ENCODE measurements at regions not wholly inside any gene's neighbourhood (a gene's known extent, or its start where the extent isn't known, plus 50 kb on each side); places are given as distances from the start of the nearest gene placed in this dataset.

DNA sequence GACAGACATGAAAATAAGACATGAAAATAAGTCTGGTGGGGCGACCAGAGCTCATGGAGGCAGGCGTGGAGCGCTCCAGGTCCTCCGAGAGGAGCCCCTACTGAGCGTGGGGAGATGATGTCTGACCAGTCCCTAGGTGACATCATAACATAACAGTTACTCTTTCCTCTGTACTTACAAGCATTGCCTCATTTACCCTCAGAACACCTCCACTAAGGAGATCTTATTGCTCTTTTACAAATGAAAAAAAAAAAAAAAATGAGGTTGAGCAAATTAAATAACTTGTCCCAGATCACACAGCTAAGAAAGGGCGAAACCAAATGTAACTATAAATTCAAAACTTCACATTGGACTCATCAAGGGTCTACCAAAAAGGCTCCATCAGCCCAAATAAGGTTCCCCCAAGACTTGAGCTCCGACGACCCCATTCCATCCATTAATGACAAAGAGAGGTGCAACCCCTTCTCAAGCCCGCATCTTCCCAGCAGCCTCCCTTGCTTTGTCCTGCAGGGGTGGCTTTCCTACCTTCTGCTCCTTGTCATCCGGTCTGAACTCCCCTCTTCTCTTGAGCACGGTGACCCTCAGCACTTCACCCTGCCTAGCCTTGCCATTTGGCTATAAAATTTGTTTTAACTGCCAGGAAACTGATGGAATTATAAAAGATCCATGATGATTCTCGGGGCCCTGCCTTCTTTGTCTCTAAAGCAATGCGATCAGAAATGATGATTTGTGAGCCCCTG is 246.7 kb downstream of the DHX15 start:
- TF ChIP-seq, protein P1, sequence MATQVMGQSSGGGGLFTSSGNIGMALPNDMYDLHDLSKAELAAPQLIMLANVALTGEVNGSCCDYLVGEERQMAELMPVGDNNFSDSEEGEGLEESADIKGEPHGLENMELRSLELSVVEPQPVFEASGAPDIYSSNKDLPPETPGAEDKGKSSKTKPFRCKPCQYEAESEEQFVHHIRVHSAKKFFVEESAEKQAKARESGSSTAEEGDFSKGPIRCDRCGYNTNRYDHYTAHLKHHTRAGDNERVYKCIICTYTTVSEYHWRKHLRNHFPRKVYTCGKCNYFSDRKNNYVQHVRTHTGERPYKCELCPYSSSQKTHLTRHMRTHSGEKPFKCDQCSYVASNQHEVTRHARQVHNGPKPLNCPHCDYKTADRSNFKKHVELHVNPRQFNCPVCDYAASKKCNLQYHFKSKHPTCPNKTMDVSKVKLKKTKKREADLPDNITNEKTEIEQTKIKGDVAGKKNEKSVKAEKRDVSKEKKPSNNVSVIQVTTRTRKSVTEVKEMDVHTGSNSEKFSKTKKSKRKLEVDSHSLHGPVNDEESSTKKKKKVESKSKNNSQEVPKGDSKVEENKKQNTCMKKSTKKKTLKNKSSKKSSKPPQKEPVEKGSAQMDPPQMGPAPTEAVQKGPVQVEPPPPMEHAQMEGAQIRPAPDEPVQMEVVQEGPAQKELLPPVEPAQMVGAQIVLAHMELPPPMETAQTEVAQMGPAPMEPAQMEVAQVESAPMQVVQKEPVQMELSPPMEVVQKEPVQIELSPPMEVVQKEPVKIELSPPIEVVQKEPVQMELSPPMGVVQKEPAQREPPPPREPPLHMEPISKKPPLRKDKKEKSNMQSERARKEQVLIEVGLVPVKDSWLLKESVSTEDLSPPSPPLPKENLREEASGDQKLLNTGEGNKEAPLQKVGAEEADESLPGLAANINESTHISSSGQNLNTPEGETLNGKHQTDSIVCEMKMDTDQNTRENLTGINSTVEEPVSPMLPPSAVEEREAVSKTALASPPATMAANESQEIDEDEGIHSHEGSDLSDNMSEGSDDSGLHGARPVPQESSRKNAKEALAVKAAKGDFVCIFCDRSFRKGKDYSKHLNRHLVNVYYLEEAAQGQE (IDR thresholded peaks at IDR 0.05) = no peak
- TF ChIP-seq, protein P2, sequence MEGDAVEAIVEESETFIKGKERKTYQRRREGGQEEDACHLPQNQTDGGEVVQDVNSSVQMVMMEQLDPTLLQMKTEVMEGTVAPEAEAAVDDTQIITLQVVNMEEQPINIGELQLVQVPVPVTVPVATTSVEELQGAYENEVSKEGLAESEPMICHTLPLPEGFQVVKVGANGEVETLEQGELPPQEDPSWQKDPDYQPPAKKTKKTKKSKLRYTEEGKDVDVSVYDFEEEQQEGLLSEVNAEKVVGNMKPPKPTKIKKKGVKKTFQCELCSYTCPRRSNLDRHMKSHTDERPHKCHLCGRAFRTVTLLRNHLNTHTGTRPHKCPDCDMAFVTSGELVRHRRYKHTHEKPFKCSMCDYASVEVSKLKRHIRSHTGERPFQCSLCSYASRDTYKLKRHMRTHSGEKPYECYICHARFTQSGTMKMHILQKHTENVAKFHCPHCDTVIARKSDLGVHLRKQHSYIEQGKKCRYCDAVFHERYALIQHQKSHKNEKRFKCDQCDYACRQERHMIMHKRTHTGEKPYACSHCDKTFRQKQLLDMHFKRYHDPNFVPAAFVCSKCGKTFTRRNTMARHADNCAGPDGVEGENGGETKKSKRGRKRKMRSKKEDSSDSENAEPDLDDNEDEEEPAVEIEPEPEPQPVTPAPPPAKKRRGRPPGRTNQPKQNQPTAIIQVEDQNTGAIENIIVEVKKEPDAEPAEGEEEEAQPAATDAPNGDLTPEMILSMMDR (IDR thresholded peaks at IDR 0.05) = no peak
- no peak for TF ChIP-seq HOXA7 (CRISPR knock-in tag; IDR thresholded peaks at IDR 0.05)
- no peak for TF ChIP-seq POLR2A (IDR thresholded peaks at IDR 0.05; ENCODE audit: low read length)
- TF ChIP-seq RNF2 (IDR thresholded peaks at IDR 0.05; ENCODE audit: borderline replicate concordance, low read depth) = no peak
- no peak for TF ChIP-seq RCOR1 (IDR thresholded peaks at IDR 0.05; ENCODE audit: low read depth, low read length)
- TF ChIP-seq ZNF302 (CRISPR knock-in tag; IDR thresholded peaks at IDR 0.05) = no peak
- TF ChIP-seq HEYL (CRISPR knock-in tag; IDR thresholded peaks at IDR 0.05) = no peak
- TF ChIP-seq CEBPB (IDR thresholded peaks at IDR 0.05) = no peak

Data from A549 (cell line).